ENCODE measurements at regions not wholly inside any gene's neighbourhood (a gene's known extent, or its start where the extent isn't known, plus 50 kb on each side); places are given as distances from the start of the nearest gene placed in this dataset.
"Not testable (repeated sequence)": the region's sequence is repeated elsewhere in the genome, so short reads cannot be mapped to it uniquely, and the experiment has no call there.

- H3K9ac ChIP-seq (ENCODE audit: low read length in 5 of 5); H3K4me3 ChIP-seq (ENCODE audit: low read depth in 1 of 5, low read length in 5 of 5); H3K27ac ChIP-seq (ENCODE audit: low read depth, low read length); H3K9me3 ChIP-seq (ENCODE audit: control insufficient read depth in 5 of 5, low read length in 5 of 5); H3K4me1 ChIP-seq (ENCODE audit: control insufficient read depth in 5 of 5, insufficient read depth in 5 of 5, low read length in 5 of 5); H3K36me3 ChIP-seq (ENCODE audit: control insufficient read depth in 5 of 5, insufficient read depth in 5 of 5, low read length in 5 of 5); H3K27me3 ChIP-seq (ENCODE audit: control insufficient read depth in 5 of 5, insufficient read depth in 4 of 5, low read length in 5 of 5): not testable (repeated sequence)
Observed at GRCh38 chr14:106591539-106591938, 1065.2 kb downstream of the TMEM121 start.

- not testable (repeated sequence) for H3K27ac ChIP-seq (ENCODE audit: low read depth, low read length); H3K9me3 ChIP-seq (ENCODE audit: control insufficient read depth in 5 of 5, low read length in 5 of 5); H3K9ac ChIP-seq (ENCODE audit: low read length in 5 of 5); H3K27me3 ChIP-seq (ENCODE audit: control insufficient read depth in 5 of 5, insufficient read depth in 4 of 5, low read length in 5 of 5); H3K4me3 ChIP-seq (ENCODE audit: low read depth in 1 of 5, low read length in 5 of 5); H3K36me3 ChIP-seq (ENCODE audit: control insufficient read depth in 5 of 5, insufficient read depth in 5 of 5, low read length in 5 of 5); H3K4me1 ChIP-seq (ENCODE audit: control insufficient read depth in 5 of 5, insufficient read depth in 5 of 5, low read length in 5 of 5)
Observed at GRCh38 chr14:106592115-106592852, 1065.9 kb downstream of the TMEM121 start.

GRCh38 chr14:106599209-106599608, 1072.8 kb downstream of the TMEM121 start:
- no peaks in the 10 kb centered on the region for H3K36me3 ChIP-seq (ENCODE audit: control insufficient read depth in 5 of 5, insufficient read depth in 5 of 5, low read length in 5 of 5)
- no peaks in the 10 kb centered on the region for H3K9me3 ChIP-seq (ENCODE audit: control insufficient read depth in 5 of 5, low read length in 5 of 5)
- no peak overlapping the region for H3K27ac ChIP-seq (ENCODE audit: low read depth, low read length)

GRCh38 chr14:106605548-106606448, 1079.4 kb downstream of the TMEM121 start:
- H3K9me3 ChIP-seq (ENCODE audit: control insufficient read depth in 5 of 5, low read length in 5 of 5) = no peaks in the 10 kb centered on the region
- H3K4me1 ChIP-seq (ENCODE audit: control insufficient read depth in 5 of 5, insufficient read depth in 5 of 5, low read length in 5 of 5) = no peaks in the 10 kb centered on the region
- H3K27me3 ChIP-seq (ENCODE audit: control insufficient read depth in 5 of 5, insufficient read depth in 4 of 5, low read length in 5 of 5) = peaks cover 0 to 16% (median 7%) of the 10 kb centered on the region in 5 donors
- H3K36me3 ChIP-seq (ENCODE audit: control insufficient read depth in 5 of 5, insufficient read depth in 5 of 5, low read length in 5 of 5) = no peaks in the 10 kb centered on the region
- H3K9ac ChIP-seq (ENCODE audit: low read length in 5 of 5) = no peak overlapping the region
- H3K4me3 ChIP-seq (ENCODE audit: low read depth in 1 of 5, low read length in 5 of 5) = no peak overlapping the region
- H3K27ac ChIP-seq (ENCODE audit: low read depth, low read length) = no peak overlapping the region

More at GRCh38 chr14:106599209-106599608, 1072.8 kb downstream of the TMEM121 start:
- H3K9ac ChIP-seq (ENCODE audit: low read length in 5 of 5) = no peak overlapping the region
- no peak overlapping the region for H3K4me3 ChIP-seq (ENCODE audit: low read depth in 1 of 5, low read length in 5 of 5)
- peaks cover 0 to 12% (median 8%) of the 10 kb centered on the region in 5 donors for H3K27me3 ChIP-seq (ENCODE audit: control insufficient read depth in 5 of 5, insufficient read depth in 4 of 5, low read length in 5 of 5)
- no peaks in the 10 kb centered on the region for H3K4me1 ChIP-seq (ENCODE audit: control insufficient read depth in 5 of 5, insufficient read depth in 5 of 5, low read length in 5 of 5)

- H3K9ac ChIP-seq (ENCODE audit: low read length in 5 of 5) = no peak overlapping the region
- no peaks in the 10 kb centered on the region for H3K4me1 ChIP-seq (ENCODE audit: control insufficient read depth in 5 of 5, insufficient read depth in 5 of 5, low read length in 5 of 5)
- no peaks in the 10 kb centered on the region for H3K36me3 ChIP-seq (ENCODE audit: control insufficient read depth in 5 of 5, insufficient read depth in 5 of 5, low read length in 5 of 5)
- H3K9me3 ChIP-seq (ENCODE audit: control insufficient read depth in 5 of 5, low read length in 5 of 5) = no peaks in the 10 kb centered on the region
- H3K4me3 ChIP-seq (ENCODE audit: low read depth in 1 of 5, low read length in 5 of 5) = no peak overlapping the region
- no peak overlapping the region for H3K27ac ChIP-seq (ENCODE audit: low read depth, low read length)
- H3K27me3 ChIP-seq (ENCODE audit: control insufficient read depth in 5 of 5, insufficient read depth in 4 of 5, low read length in 5 of 5) = peaks cover 0 to 16% (median 4%) of the 10 kb centered on the region in 5 donors
Observed at GRCh38 chr14:106606936-106607335, 1080.6 kb downstream of the TMEM121 start.

GRCh38 chr14:106610691-106611090, 1084.3 kb downstream of the TMEM121 start:
- no peaks in the 10 kb centered on the region for H3K4me1 ChIP-seq (ENCODE audit: control insufficient read depth in 5 of 5, insufficient read depth in 5 of 5, low read length in 5 of 5)
- no peak overlapping the region for H3K9ac ChIP-seq (ENCODE audit: low read length in 5 of 5)
- H3K27me3 ChIP-seq (ENCODE audit: control insufficient read depth in 5 of 5, insufficient read depth in 4 of 5, low read length in 5 of 5) = peaks cover 0 to 19% (median 4%) of the 10 kb centered on the region in 5 donors
- H3K4me3 ChIP-seq (ENCODE audit: low read depth in 1 of 5, low read length in 5 of 5) = no peak overlapping the region
- H3K36me3 ChIP-seq (ENCODE audit: control insufficient read depth in 5 of 5, insufficient read depth in 5 of 5, low read length in 5 of 5) = no peaks in the 10 kb centered on the region
- H3K27ac ChIP-seq (ENCODE audit: low read depth, low read length) = no peak overlapping the region
- H3K9me3 ChIP-seq (ENCODE audit: control insufficient read depth in 5 of 5, low read length in 5 of 5) = no peaks in the 10 kb centered on the region

- Histone ChIP-seq H3K9ac (ENCODE audit: low read length in 5 of 5) (no peak overlapping the region), H3K9me3 (ENCODE audit: control insufficient read depth in 5 of 5, low read length in 5 of 5) (no peaks in the 10 kb centered on the region), H3K4me3 (ENCODE audit: low read depth in 1 of 5, low read length in 5 of 5) (no peak overlapping the region), H3K4me1 (ENCODE audit: control insufficient read depth in 5 of 5, insufficient read depth in 5 of 5, low read length in 5 of 5) (no peaks in the 10 kb centered on the region), H3K27ac (ENCODE audit: low read depth, low read length) (no peak overlapping the region), H3K27me3 (ENCODE audit: control insufficient read depth in 5 of 5, insufficient read depth in 4 of 5, low read length in 5 of 5) (peaks cover 0 to 19% (median 9%) of the 10 kb centered on the region in 5 donors), H3K36me3 (ENCODE audit: control insufficient read depth in 5 of 5, insufficient read depth in 5 of 5, low read length in 5 of 5) (no peaks in the 10 kb centered on the region)
Observed at GRCh38 chr14:106613256-106613655, 1086.9 kb downstream of the TMEM121 start.

GRCh38 chr14:106618471-106618951, 1092.1 kb downstream of the TMEM121 start:
- H3K4me3 ChIP-seq (ENCODE audit: low read depth in 1 of 5, low read length in 5 of 5); H3K9ac ChIP-seq (ENCODE audit: low read length in 5 of 5); H3K9me3 ChIP-seq (ENCODE audit: control insufficient read depth in 5 of 5, low read length in 5 of 5); H3K4me1 ChIP-seq (ENCODE audit: control insufficient read depth in 5 of 5, insufficient read depth in 5 of 5, low read length in 5 of 5); H3K36me3 ChIP-seq (ENCODE audit: control insufficient read depth in 5 of 5, insufficient read depth in 5 of 5, low read length in 5 of 5); H3K27ac ChIP-seq (ENCODE audit: low read depth, low read length): not testable (repeated sequence)
- peaks cover 0 to 16% (median 4%) of the 10 kb centered on the region in 5 donors for H3K27me3 ChIP-seq (ENCODE audit: control insufficient read depth in 5 of 5, insufficient read depth in 4 of 5, low read length in 5 of 5)

GRCh38 chr14:106619606-106620005, 1093.2 kb downstream of the TMEM121 start:
- peaks cover 0 to 16% (median 4%) of the 10 kb centered on the region in 5 donors for H3K27me3 ChIP-seq (ENCODE audit: control insufficient read depth in 5 of 5, insufficient read depth in 4 of 5, low read length in 5 of 5)
- no peak overlapping the region for H3K27ac ChIP-seq (ENCODE audit: low read depth, low read length)
- H3K36me3 ChIP-seq (ENCODE audit: control insufficient read depth in 5 of 5, insufficient read depth in 5 of 5, low read length in 5 of 5) = no peaks in the 10 kb centered on the region
- no peak overlapping the region for H3K4me3 ChIP-seq (ENCODE audit: low read depth in 1 of 5, low read length in 5 of 5)
- no peaks in the 10 kb centered on the region for H3K4me1 ChIP-seq (ENCODE audit: control insufficient read depth in 5 of 5, insufficient read depth in 5 of 5, low read length in 5 of 5)
- H3K9me3 ChIP-seq (ENCODE audit: control insufficient read depth in 5 of 5, low read length in 5 of 5) = no peaks in the 10 kb centered on the region
- H3K9ac ChIP-seq (ENCODE audit: low read length in 5 of 5) = no peak overlapping the region

GRCh38 chr14:106620368-106620767, 1094.0 kb downstream of the TMEM121 start:
- H3K27me3 ChIP-seq (ENCODE audit: control insufficient read depth in 5 of 5, insufficient read depth in 4 of 5, low read length in 5 of 5) = peaks cover 0 to 16% (median 4%) of the 10 kb centered on the region in 5 donors
- H3K4me1 ChIP-seq (ENCODE audit: control insufficient read depth in 5 of 5, insufficient read depth in 5 of 5, low read length in 5 of 5) = no peaks in the 10 kb centered on the region
- H3K36me3 ChIP-seq (ENCODE audit: control insufficient read depth in 5 of 5, insufficient read depth in 5 of 5, low read length in 5 of 5) = no peaks in the 10 kb centered on the region
- H3K4me3 ChIP-seq (ENCODE audit: low read depth in 1 of 5, low read length in 5 of 5) = no peak overlapping the region
- H3K27ac ChIP-seq (ENCODE audit: low read depth, low read length) = no peak overlapping the region
- H3K9ac ChIP-seq (ENCODE audit: low read length in 5 of 5) = no peak overlapping the region
- no peaks in the 10 kb centered on the region for H3K9me3 ChIP-seq (ENCODE audit: control insufficient read depth in 5 of 5, low read length in 5 of 5)
